Right lobe of liver (tissue), 6 donors: ENCODE measurements at regions not wholly inside any gene's neighbourhood (a gene's known extent, or its start where the extent isn't known, plus 50 kb on each side); places are given as distances from the start of the nearest gene placed in this dataset.

Experiments used
- ATAC-seq, 4 donors: fragments of 200-7000 bp; cut with Tn5 transposase; one replicate each; pipeline ENCODE4 v1.9.1; 2020; ENCODE audit warnings: mild to moderate bottlenecking in 4 of 4, moderate library complexity in 4 of 4
- DNase-seq, 3 donors: peaks; one replicate each; pipeline ENCODE4 v3.0.0-alpha.2; 2020
- H3K27ac ChIP-seq, 3 donors: fragments of 200-600 bp; one replicate each; pipeline ENCODE4 v1.8.0; 2022
- H3K27me3 ChIP-seq, 2 donors: fragments of 200-600 bp; one replicate each; pipeline ENCODE4 v1.8.0; 2022
- H3K36me3 ChIP-seq, 4 donors: fragments of 200-600 bp; sonication (generic) in 1 of 4; one replicate each; pipeline versions ENCODE4 v1.5.1 to v1.8.0; 2017 to 2022; ENCODE audit warnings: control low read depth in 1 of 4
- H3K4me1 ChIP-seq, 4 donors: fragments of 200-600 bp; sonication (generic) in 1 of 4; one replicate each; pipeline versions ENCODE4 v1.5.1 to v1.8.0; 2017 to 2022; ENCODE audit warnings: control low read depth in 1 of 4
- H3K4me3 ChIP-seq, 3 donors: fragments of 200-600 bp; one replicate each; pipeline ENCODE4 v1.8.0; 2022
- H3K9me3 ChIP-seq, 4 donors: fragments of 200-600 bp; sonication (generic) in 1 of 4; one replicate each; pipeline versions ENCODE4 v1.5.1 to v1.8.0; 2017 to 2022; ENCODE audit warnings: control low read depth in 1 of 4
- POLR2A ChIP-seq: fragments of 450-650 bp; IDR thresholded peaks from one replicate; pipeline ENCODE4 v1.6.1; 2017; ENCODE audit warnings: antibody characterized with exemption, mild to moderate bottlenecking
- WGBS: methylation state at CpG from one replicate; pipeline ENCODE4 v1.1.6; 2018; ENCODE audit warnings: low coverage, low lambda C conversion rate; ENCODE audit not compliant: insufficient coverage; ENCODE audit errors: missing lambda C conversion rate; 5-methylcytosine and 5-hydroxymethylcytosine counted together
- intact Hi-C, 2 donors: fragments of 100-400 bp; cut with DNase I; formaldehyde crosslinking; loops; one replicate each; pipeline versions ENCODE4 v1.11.2 to v1.14.1; 2022
- TF ChIP-seq, protein P1 (sequence below), 4 donors: fragments of 200-600 bp in 3 of 4; fragments of 450-650 bp in 1 of 4; IDR thresholded peaks; one replicate each; pipeline versions ENCODE4 v1.5.1 to v1.8.0; 2016 to 2022; ENCODE audit warnings: antibody characterized with exemption in 4 of 4, mild to moderate bottlenecking in 2 of 4
- donor health status: DM: no; HTN: yes; CAD: no.
- donor health status: DM: no; HTN: no; CAD: no.
- donor health status: DM: no; HTN: no; CAD: no.
- donor health status: DM: no; HTN: yes; CAD: no.
- donor health status: DM: no; HTN: yes; CAD: no.

DNA sequence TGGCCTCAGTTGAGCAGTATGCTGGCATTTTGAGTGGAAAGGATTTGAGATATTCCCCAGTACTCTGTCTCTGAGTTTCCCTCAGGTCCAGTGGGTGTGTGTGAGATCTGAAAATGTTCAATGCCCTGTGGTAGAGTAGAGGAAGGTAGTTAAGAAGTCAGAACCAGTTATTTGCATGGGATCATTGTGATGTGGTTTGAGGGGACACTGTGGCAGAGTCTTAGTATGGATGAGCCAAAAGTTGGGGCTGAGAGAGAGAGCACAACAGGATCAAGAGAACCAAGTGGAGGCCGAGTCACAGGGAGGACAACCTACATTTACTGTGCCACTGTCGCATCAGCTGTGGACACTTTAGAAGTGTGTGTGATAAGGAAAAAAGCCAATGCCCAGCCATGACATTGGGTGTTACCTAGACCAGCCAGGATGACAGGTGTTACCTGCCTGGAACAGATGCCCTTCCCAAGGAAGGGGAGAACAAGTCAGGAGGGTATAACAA is 128.9 kb upstream of the IL12B start:
- H3K4me1 ChIP-seq, result no peaks in the 10 kb centered on the region
- no CpG with 5 or more reads among the region's 2 CpGs for whole genome bisulfite sequencing
- intact Hi-C loops, result no loop called here
- H3K4me3 ChIP-seq, result no peak overlapping the region
- no peaks in the 10 kb centered on the region for H3K36me3 ChIP-seq
- no peaks in the 10 kb centered on the region for H3K9me3 ChIP-seq
- no peaks in the 10 kb centered on the region for H3K27me3 ChIP-seq
- DNase-seq (no peak), ATAC-seq (no peak)
- TF ChIP-seq, protein P1, sequence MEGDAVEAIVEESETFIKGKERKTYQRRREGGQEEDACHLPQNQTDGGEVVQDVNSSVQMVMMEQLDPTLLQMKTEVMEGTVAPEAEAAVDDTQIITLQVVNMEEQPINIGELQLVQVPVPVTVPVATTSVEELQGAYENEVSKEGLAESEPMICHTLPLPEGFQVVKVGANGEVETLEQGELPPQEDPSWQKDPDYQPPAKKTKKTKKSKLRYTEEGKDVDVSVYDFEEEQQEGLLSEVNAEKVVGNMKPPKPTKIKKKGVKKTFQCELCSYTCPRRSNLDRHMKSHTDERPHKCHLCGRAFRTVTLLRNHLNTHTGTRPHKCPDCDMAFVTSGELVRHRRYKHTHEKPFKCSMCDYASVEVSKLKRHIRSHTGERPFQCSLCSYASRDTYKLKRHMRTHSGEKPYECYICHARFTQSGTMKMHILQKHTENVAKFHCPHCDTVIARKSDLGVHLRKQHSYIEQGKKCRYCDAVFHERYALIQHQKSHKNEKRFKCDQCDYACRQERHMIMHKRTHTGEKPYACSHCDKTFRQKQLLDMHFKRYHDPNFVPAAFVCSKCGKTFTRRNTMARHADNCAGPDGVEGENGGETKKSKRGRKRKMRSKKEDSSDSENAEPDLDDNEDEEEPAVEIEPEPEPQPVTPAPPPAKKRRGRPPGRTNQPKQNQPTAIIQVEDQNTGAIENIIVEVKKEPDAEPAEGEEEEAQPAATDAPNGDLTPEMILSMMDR (IDR thresholded peaks at IDR 0.05), result no peak
- TF ChIP-seq POLR2A, result no peak
- H3K27ac ChIP-seq, result no peak overlapping the region

DNA sequence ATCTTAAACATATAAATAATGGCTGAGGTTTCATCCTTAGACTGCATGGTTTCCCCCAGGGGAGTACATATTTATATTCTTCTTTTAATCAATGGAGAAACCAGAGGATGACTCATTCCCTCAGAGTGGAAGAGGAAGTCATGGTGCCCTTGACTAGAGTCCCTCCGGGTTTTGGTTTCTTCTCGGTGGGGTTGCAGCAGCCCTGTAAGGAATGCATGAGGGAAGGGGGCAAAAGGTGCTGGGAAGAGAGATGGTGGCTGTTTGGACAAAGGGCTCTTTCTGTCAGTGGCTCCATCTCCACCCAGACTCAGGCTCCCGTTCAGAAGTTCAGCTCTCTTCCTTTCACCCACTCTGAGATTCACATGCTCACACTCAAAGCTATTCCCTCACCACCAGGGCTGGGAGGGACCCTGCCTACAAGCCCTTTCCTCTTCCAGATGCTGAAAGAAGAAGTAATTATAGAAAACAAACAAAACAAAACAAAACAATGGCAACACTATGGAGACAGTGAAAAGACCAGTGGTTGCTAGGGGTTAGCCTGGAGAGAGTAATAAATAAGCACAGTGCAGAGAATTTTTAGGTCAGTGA is 129.8 kb upstream of the IL12B start:
- Histone ChIP-seq H3K27ac (no peak overlapping the region), H3K9me3 (no peaks in the 10 kb centered on the region), H3K27me3 (no peaks in the 10 kb centered on the region), H3K4me1 (no peaks in the 10 kb centered on the region), H3K36me3 (no peaks in the 10 kb centered on the region), H3K4me3 (no peak overlapping the region)
- TF ChIP-seq, protein P1 (IDR thresholded peaks at IDR 0.05), result no peak
- TF ChIP-seq POLR2A, result no peak
- 48% methylated on average over 3 of the region's 3 CpGs for WGBS
- intact Hi-C loops, result no loop called here
- DNase-seq, result no peak
- ATAC-seq, result no peak

DNA sequence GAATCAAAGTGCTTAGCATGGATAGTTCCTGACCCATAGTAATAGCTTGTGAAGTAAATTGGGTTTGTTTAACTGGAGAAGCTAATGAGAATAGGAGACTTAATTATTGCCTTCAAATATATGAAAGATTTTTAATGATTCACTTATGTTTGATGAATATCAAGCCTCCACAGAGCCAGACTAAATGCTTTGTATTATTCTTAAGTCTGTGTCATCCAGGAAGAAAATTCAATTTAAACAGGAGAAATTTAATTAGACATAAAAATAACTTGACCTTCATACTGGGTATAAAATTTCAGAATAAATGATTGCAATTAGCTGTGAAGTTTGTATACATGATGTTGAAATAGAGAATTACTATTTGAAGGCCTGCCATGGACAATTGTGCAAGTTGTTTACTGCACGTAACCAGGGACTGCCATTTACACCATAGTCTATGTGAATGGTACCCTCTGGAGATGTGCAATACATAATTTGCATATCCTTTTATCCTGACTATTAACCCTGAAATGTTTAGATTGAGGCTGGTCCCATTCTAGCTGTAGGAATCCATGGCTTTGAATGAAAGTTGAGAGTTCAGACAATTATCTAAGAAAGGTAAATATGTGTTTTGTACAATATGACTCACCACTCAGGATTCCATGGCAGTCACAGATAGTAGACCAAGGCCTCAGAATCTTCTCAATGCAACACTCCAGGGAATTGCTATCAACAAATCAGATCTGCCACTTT is 133.5 kb upstream of the IL12B start:
- intact Hi-C loops, result no loop called here
- no peak for DNase-seq
- Histone ChIP-seq H3K4me3 (no peak overlapping the region), H3K9me3 (no peaks in the 10 kb centered on the region), H3K27ac (no peak overlapping the region), H3K36me3 (no peaks in the 10 kb centered on the region), H3K4me1 (no peaks in the 10 kb centered on the region), H3K27me3 (no peaks in the 10 kb centered on the region)
- WGBS, result 27% methylated on average over 1 of the region's 1 CpG
- peak; percentile 41 to 97 (median 72) for ATAC-seq
- TF ChIP-seq POLR2A, result no peak
- TF ChIP-seq, protein P1 (IDR thresholded peaks at IDR 0.05), result no peak

DNA sequence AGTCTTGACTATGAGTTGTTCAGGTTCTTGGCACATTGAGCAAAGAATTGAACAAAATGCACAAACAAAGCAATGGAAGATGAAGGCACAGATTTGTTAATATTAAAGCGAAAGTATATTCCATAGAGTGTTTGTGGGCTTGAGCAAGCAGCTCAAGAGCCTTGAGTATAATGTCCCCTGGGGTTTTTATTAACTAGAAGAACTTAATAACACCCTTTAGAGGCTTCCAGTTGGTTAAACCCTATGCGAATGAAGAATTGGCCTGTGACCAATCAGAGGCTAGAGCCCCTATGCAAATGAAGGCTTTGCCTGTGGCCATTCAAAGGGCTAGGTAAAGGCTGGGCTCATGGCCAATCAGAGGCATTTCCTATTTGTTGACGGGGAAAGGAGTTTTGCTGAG is 135.3 kb upstream of the IL12B start:
- H3K27ac ChIP-seq, result no peak overlapping the region
- H3K4me3 ChIP-seq, result no peak overlapping the region
- DNase-seq (no peak), ATAC-seq (no peak)
- 100% methylated on average over 1 of the region's 3 CpGs for WGBS
- intact Hi-C loops, result no loop called here
- no peaks in the 10 kb centered on the region for H3K27me3 ChIP-seq
- no peaks in the 10 kb centered on the region for H3K4me1 ChIP-seq
- no peak for TF ChIP-seq POLR2A
- TF ChIP-seq, protein P1 (IDR thresholded peaks at IDR 0.05), result no peak
- H3K36me3 ChIP-seq, result no peaks in the 10 kb centered on the region
- H3K9me3 ChIP-seq, result no peaks in the 10 kb centered on the region
